Panc1 (cell line): ENCODE measurements at regions not wholly inside any gene's neighbourhood (a gene's known extent, or its start where the extent isn't known, plus 50 kb on each side); places are given as distances from the start of the nearest gene placed in this dataset.

Experiments used
- ATAC-seq: fragments of 200-7000 bp; cut with Tn5 transposase; 2 replicates; pipeline ENCODE4 v1.9.1; 2020; ENCODE audit warnings: mild to moderate bottlenecking, moderate library complexity
- BruUV-seq: library from RNA; stranded (reverse); fragments of 400-500 nt; replicated peaks from 2 replicates; lab custom pipeline; 2021; lab: Mats Ljungman, UMichigan
- CTCF ChIA-PET: fragments of 300-600 bp; sonication (Branson Sonifier 250); formaldehyde crosslinking; loops from one replicate; lab custom pipeline; 2022; ENCODE audit warnings: antibody characterized with exemption; lab: Charles Lee
- POLR2A ChIA-PET: fragments of 300-600 bp; sonication (Branson Sonifier 250); formaldehyde crosslinking; loops from one replicate; lab custom pipeline; 2022; ENCODE audit warnings: antibody characterized with exemption; lab: Charles Lee
- DNase-seq: peaks from one replicate; pipeline ENCODE4 v3.0.0-alpha.2; 2010; ENCODE audit warnings: low read depth, low spot score
- H3K27ac ChIP-seq: 2 replicates; pipeline ENCODE4 v1.5.1; 2011; ENCODE audit warnings: mild to moderate bottlenecking, low read length, inconsistent platforms
- H3K27me3 ChIP-seq: fragments of 200-500 bp; sonication (Bioruptor generic); 2 replicates; pipeline ENCODE4 v1.6.0; 2014; ENCODE audit warnings: low read length, inconsistent platforms; ENCODE audit not compliant: control insufficient read depth, insufficient read depth
- H3K36me3 ChIP-seq: fragments of 200-500 bp; sonication (Bioruptor generic); 2 replicates; pipeline ENCODE4 v1.5.1; 2014; ENCODE audit warnings: inconsistent platforms, mild to moderate bottlenecking, low read length, moderate library complexity; ENCODE audit not compliant: control insufficient read depth, insufficient read depth
- H3K4me1 ChIP-seq: 2 replicates; pipeline ENCODE4 v1.5.1; 2011; ENCODE audit warnings: inconsistent platforms, mild to moderate bottlenecking, low read length, moderate library complexity; ENCODE audit not compliant: control insufficient read depth, insufficient read depth
- H3K4me3 ChIP-seq, 2 experiments: 2 replicates each; pipeline ENCODE4 v1.5.1; 2011 to 2012; ENCODE audit warnings: low read depth in 2 of 2, low read length in 2 of 2, mild to moderate bottlenecking in 2 of 2, inconsistent platforms in 1 of 2, moderate library complexity in 1 of 2
- H3K9me3 ChIP-seq: fragments of 200-500 bp; sonication (Bioruptor generic); 2 replicates; pipeline ENCODE4 v1.5.1; 2014; ENCODE audit warnings: low read depth, mild to moderate bottlenecking, inconsistent platforms, low read length, moderate library complexity; ENCODE audit not compliant: control insufficient read depth, insufficient read depth
- POLR2AphosphoS5 ChIP-seq: IDR thresholded peaks from 2 replicates; pipeline ENCODE4 v1.6.1; 2012; ENCODE audit warnings: mild to moderate bottlenecking, low read depth, low read length, moderate library complexity
- SIN3A ChIP-seq: IDR thresholded peaks from 2 replicates; pipeline ENCODE4 v1.6.1; 2012; ENCODE audit warnings: low read depth, mild to moderate bottlenecking, low read length, moderate library complexity, borderline replicate concordance; ENCODE audit not compliant: insufficient read depth
- TCF7L2 ChIP-seq: IDR thresholded peaks from 2 replicates; pipeline ENCODE4 v1.6.1; 2011; ENCODE audit warnings: mild to moderate bottlenecking, low read depth, low read length, inconsistent platforms
- in situ Hi-C: cut with HindIII; loops from 2 replicates; pipeline ENCODE4 v1.10.0; 2016; ENCODE audit warnings: low sequenced_read_pairs, low pct_unique_long_range_greater_than_20kb
- intact Hi-C: fragments of 100-400 bp; cut with micrococcal nuclease; formaldehyde crosslinking; loops from one replicate; pipeline ENCODE4 v1.10.0; 2022; ENCODE audit not compliant: unreplicated experiment
- TF ChIP-seq, protein P1 (sequence below), 2 experiments: IDR thresholded peaks; 2 replicates each; pipeline ENCODE4 v1.6.1; 2011 to 2012; ENCODE audit warnings: low read depth in 2 of 2, control low read depth in 1 of 2, low read length in 1 of 2, mild to moderate bottlenecking in 1 of 2, moderate library complexity in 1 of 2; ENCODE audit not compliant: insufficient read depth in 1 of 2
- TF ChIP-seq, protein P2 (sequence below): fragments of 450-650 bp; IDR thresholded peaks from 2 replicates; pipeline ENCODE4 v1.5.1; 2017; ENCODE audit warnings: mild to moderate bottlenecking

DNA sequence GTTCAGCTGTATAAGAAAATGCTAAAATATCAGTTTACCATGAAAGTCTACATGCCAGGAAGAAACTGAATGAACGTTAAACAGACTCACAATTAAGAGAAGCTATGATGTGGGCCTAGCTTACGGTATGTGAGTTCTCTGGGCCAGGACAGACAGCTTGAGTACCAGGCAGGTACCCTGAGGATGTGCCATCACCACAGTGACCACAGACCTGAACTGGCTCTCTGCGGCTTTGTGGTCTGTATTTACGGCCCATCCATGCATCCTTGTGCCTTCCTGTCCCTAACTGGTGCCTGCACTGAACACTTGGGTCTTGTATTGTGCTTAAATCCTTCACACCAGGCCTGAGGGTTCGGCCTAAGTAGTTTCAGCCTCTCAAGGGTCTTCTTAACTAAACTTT lies 467.5 kb upstream of the PPP2R3A start:
- H3K27me3 ChIP-seq, result peaks cover 17% of the 10 kb centered on the region

DNA sequence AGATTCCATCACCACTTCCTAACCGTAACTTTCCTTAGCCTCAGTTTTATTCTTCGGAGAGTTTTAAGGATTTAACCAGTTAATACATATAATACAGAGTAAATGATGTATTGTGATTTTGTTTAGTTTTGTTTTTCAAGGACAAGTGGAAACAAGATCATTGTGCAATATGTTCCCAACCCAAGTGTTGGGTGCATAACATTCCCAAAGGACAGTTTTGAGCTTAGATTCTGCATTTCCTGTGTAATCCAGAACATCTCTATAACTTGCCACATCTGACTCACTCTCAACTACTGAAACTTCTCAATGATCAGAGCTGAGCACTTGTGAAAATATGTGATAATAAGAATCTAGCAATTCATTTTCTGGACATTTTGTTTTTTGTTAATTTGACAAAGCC lies 466.1 kb upstream of the PPP2R3A start:
- no peak for ATAC-seq
- H3K36me3 ChIP-seq, result no peaks in the 10 kb centered on the region
- H3K27ac ChIP-seq, result no peak overlapping the region
- no peak overlapping the region for H3K4me3 ChIP-seq
- DNase-seq, result no peak
- intact Hi-C loops (no loop called here), in situ Hi-C loops (no loop called here)
- no peak for TF ChIP-seq SIN3A
- TF ChIP-seq, protein P1, sequence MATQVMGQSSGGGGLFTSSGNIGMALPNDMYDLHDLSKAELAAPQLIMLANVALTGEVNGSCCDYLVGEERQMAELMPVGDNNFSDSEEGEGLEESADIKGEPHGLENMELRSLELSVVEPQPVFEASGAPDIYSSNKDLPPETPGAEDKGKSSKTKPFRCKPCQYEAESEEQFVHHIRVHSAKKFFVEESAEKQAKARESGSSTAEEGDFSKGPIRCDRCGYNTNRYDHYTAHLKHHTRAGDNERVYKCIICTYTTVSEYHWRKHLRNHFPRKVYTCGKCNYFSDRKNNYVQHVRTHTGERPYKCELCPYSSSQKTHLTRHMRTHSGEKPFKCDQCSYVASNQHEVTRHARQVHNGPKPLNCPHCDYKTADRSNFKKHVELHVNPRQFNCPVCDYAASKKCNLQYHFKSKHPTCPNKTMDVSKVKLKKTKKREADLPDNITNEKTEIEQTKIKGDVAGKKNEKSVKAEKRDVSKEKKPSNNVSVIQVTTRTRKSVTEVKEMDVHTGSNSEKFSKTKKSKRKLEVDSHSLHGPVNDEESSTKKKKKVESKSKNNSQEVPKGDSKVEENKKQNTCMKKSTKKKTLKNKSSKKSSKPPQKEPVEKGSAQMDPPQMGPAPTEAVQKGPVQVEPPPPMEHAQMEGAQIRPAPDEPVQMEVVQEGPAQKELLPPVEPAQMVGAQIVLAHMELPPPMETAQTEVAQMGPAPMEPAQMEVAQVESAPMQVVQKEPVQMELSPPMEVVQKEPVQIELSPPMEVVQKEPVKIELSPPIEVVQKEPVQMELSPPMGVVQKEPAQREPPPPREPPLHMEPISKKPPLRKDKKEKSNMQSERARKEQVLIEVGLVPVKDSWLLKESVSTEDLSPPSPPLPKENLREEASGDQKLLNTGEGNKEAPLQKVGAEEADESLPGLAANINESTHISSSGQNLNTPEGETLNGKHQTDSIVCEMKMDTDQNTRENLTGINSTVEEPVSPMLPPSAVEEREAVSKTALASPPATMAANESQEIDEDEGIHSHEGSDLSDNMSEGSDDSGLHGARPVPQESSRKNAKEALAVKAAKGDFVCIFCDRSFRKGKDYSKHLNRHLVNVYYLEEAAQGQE (IDR thresholded peaks at IDR 0.05; ENCODE audit: insufficient read depth in 1 of 2, low read depth in 2 of 2, low read length in 1 of 2), result no peak
- TF ChIP-seq TCF7L2, result no peak
- CTCF ChIA-PET, result no interaction called here
- H3K9me3 ChIP-seq, result no peaks in the 10 kb centered on the region
- no TSS peak for BruUV-seq
- H3K27me3 ChIP-seq, result peaks cover 13% of the 10 kb centered on the region
- POLR2A ChIA-PET, result no interaction called here
- H3K4me1 ChIP-seq, result no peaks in the 10 kb centered on the region

More for the DNA sequence above, 467.5 kb upstream of the PPP2R3A start:
- in situ Hi-C loops, result no loop called here
- ATAC-seq (no peak), DNase-seq (no peak)
- Histone ChIP-seq H3K36me3 (no peaks in the 10 kb centered on the region), H3K4me3 (no peak overlapping the region), H3K27ac (no peak overlapping the region), H3K9me3 (no peaks in the 10 kb centered on the region), H3K4me1 (no peaks in the 10 kb centered on the region)
- TF ChIP-seq TCF7L2, result no peak
- TF ChIP-seq, protein P2, sequence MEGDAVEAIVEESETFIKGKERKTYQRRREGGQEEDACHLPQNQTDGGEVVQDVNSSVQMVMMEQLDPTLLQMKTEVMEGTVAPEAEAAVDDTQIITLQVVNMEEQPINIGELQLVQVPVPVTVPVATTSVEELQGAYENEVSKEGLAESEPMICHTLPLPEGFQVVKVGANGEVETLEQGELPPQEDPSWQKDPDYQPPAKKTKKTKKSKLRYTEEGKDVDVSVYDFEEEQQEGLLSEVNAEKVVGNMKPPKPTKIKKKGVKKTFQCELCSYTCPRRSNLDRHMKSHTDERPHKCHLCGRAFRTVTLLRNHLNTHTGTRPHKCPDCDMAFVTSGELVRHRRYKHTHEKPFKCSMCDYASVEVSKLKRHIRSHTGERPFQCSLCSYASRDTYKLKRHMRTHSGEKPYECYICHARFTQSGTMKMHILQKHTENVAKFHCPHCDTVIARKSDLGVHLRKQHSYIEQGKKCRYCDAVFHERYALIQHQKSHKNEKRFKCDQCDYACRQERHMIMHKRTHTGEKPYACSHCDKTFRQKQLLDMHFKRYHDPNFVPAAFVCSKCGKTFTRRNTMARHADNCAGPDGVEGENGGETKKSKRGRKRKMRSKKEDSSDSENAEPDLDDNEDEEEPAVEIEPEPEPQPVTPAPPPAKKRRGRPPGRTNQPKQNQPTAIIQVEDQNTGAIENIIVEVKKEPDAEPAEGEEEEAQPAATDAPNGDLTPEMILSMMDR, result no peak
- TF ChIP-seq, protein P1 (IDR thresholded peaks at IDR 0.05; ENCODE audit: insufficient read depth in 1 of 2, low read depth in 2 of 2, low read length in 1 of 2), result no peak
- TF ChIP-seq SIN3A, result no peak
- no peak for TF ChIP-seq POLR2AphosphoS5
- CTCF ChIA-PET, result no interaction called here
- intact Hi-C loops, result no loop called here
- BruUV-seq, result no TSS peak
- POLR2A ChIA-PET, result no interaction called here
